Loucy (cell line): ENCODE measurements at regions not wholly inside any gene's neighbourhood (a gene's known extent, or its start where the extent isn't known, plus 50 kb on each side); places are given as distances from the start of the nearest gene placed in this dataset.

Source experiments
- H2AFZ ChIP-seq: fragments of 200-600 bp; sonication (generic); 2 replicates; pipeline ENCODE4 v1.6.0; 2016; ENCODE audit warnings: antibody characterized with exemption, mild to moderate bottlenecking, low read length, moderate library complexity
- H3F3A ChIP-seq: fragments of 200-600 bp; 2 replicates; pipeline ENCODE4 v1.6.0; 2016; ENCODE audit warnings: antibody characterized with exemption, low read depth, mild to moderate bottlenecking
- H3K27me3 ChIP-seq: fragments of 200-600 bp; sonication (generic); 2 replicates; pipeline ENCODE4 v1.6.1; 2014; ENCODE audit warnings: low read length, mild to moderate bottlenecking; ENCODE audit not compliant: insufficient read depth, poor library complexity, severe bottlenecking
- H3K36me3 ChIP-seq: fragments of 200-600 bp; sonication (generic); 2 replicates; pipeline ENCODE4 v1.6.1; 2016; ENCODE audit warnings: low read length; ENCODE audit not compliant: insufficient read depth
- H3K4me1 ChIP-seq: fragments of 200-600 bp; sonication (generic); 2 replicates; pipeline ENCODE4 v1.5.1; 2014; ENCODE audit warnings: low read length, mild to moderate bottlenecking; ENCODE audit not compliant: insufficient read depth, poor library complexity, severe bottlenecking
- H3K4me2 ChIP-seq: fragments of 200-600 bp; sonication (generic); 2 replicates; pipeline ENCODE4 v1.6.0; 2014; ENCODE audit warnings: antibody characterized with exemption, low read length, low read depth, mild to moderate bottlenecking; ENCODE audit not compliant: poor library complexity, severe bottlenecking
- H3K4me3 ChIP-seq: fragments of 200-600 bp; sonication (generic); 2 replicates; pipeline ENCODE4 v1.5.1; 2014; ENCODE audit warnings: low read length, mild to moderate bottlenecking, mixed read lengths; ENCODE audit not compliant: poor library complexity, severe bottlenecking
- H3K79me2 ChIP-seq: fragments of 200-600 bp; sonication (generic); 2 replicates; pipeline ENCODE4 v1.6.1; 2014; ENCODE audit warnings: low read length; ENCODE audit not compliant: insufficient read depth
- H3K9ac ChIP-seq: fragments of 200-600 bp; sonication (generic); 2 replicates; pipeline ENCODE4 v1.6.0; 2014; ENCODE audit warnings: mild to moderate bottlenecking, low read depth, low read length, moderate library complexity; ENCODE audit not compliant: poor library complexity, severe bottlenecking
- H3K9me2 ChIP-seq: fragments of 200-600 bp; sonication (generic); replicated peaks from 2 replicates; pipeline ENCODE4 v1.6.1; 2016; ENCODE audit warnings: low read depth, low read length, mixed read lengths
- H3K9me3 ChIP-seq: fragments of 200-600 bp; sonication (generic); 2 replicates; pipeline ENCODE4 v1.6.1; 2014; ENCODE audit warnings: mild to moderate bottlenecking, antibody characterized with exemption, low read length, low read depth; ENCODE audit not compliant: insufficient read depth
- H4K20me1 ChIP-seq: fragments of 200-600 bp; sonication (generic); 2 replicates; pipeline ENCODE4 v1.6.0; 2014; ENCODE audit warnings: antibody characterized with exemption, low read length, mild to moderate bottlenecking; ENCODE audit not compliant: insufficient read depth, poor library complexity, severe bottlenecking
- CTCF ChIP-seq: fragments of 200-600 bp; sonication (generic); conservative IDR thresholded peaks from 2 replicates; pipeline ENCODE4 v1.5.1; 2014; ENCODE audit warnings: mild to moderate bottlenecking, antibody characterized with exemption, low read length
- EZH2phosphoT487 ChIP-seq: fragments of 200-600 bp; IDR thresholded peaks from 2 replicates; pipeline ENCODE4 v1.6.1; 2018; ENCODE audit warnings: antibody characterized with exemption, mild to moderate bottlenecking, moderate library complexity, borderline replicate concordance

GRCh38 chr2:164182116-164182627, 439.1 kb downstream of the GRB14 start:
- no peaks in the 10 kb centered on the region for H3K4me1 ChIP-seq
- H3K27me3 ChIP-seq, result no peaks in the 10 kb centered on the region
- 0 out of 2 replicates have a peak, but pooled peaks cover 3% of the 10 kb centered on the region for H3K9me2 ChIP-seq
- H3K9ac ChIP-seq, result no peak overlapping the region
- H3K9me3 ChIP-seq, result no peaks in the 10 kb centered on the region
- H3K79me2 ChIP-seq, result no peaks in the 10 kb centered on the region
- no peaks in the 10 kb centered on the region for H3K36me3 ChIP-seq
- H4K20me1 ChIP-seq, result no peaks in the 10 kb centered on the region
- no peak overlapping the region for H2AFZ ChIP-seq
- no peak overlapping the region for H3K4me3 ChIP-seq
- H3F3A ChIP-seq, result no peaks in the 10 kb centered on the region
- no peak overlapping the region for H3K4me2 ChIP-seq
- TF ChIP-seq CTCF, result no peak
- TF ChIP-seq EZH2phosphoT487, result no peak

- Histone ChIP-seq H3K4me1 (no peaks in the 10 kb centered on the region), H3K27me3 (no peaks in the 10 kb centered on the region), H3K36me3 (no peaks in the 10 kb centered on the region)
These were observed 442.3 kb downstream of the GRB14 start for GRCh38 chr2:164178835-164179465.

GRCh38 chr2:164164602-164165001, 428.8 kb upstream of the FIGN start:
- no peaks in the 10 kb centered on the region for H3K9me2 ChIP-seq
- no peaks in the 10 kb centered on the region for H4K20me1 ChIP-seq
- TF ChIP-seq CTCF (no peak), EZH2phosphoT487 (no peak)
- H3K4me3 ChIP-seq, result no peak overlapping the region
- H3K9me3 ChIP-seq, result no peaks in the 10 kb centered on the region
- no peak overlapping the region for H2AFZ ChIP-seq
- no peak overlapping the region for H3K4me2 ChIP-seq
- H3K4me1 ChIP-seq, result no peaks in the 10 kb centered on the region
- H3K79me2 ChIP-seq, result no peaks in the 10 kb centered on the region
- H3K36me3 ChIP-seq, result no peaks in the 10 kb centered on the region
- no peaks in the 10 kb centered on the region for H3K27me3 ChIP-seq
- no peak overlapping the region for H3K9ac ChIP-seq
- H3F3A ChIP-seq, result no peaks in the 10 kb centered on the region

More at GRCh38 chr2:164178835-164179465, 442.3 kb downstream of the GRB14 start:
- Histone ChIP-seq H3K4me3 (no peak overlapping the region), H3K9me3 (no peaks in the 10 kb centered on the region), H3K79me2 (no peaks in the 10 kb centered on the region), H4K20me1 (no peaks in the 10 kb centered on the region), H3K9me2 (0 out of 2 replicates have a peak, but pooled peaks cover 3% of the 10 kb centered on the region), H3K4me2 (no peak overlapping the region), H3F3A (no peaks in the 10 kb centered on the region), H3K9ac (no peak overlapping the region), H2AFZ (no peak overlapping the region)
- TF ChIP-seq EZH2phosphoT487 (no peak), CTCF (no peak)
